ENCODE measurements at regions not wholly inside any gene's neighbourhood (a gene's known extent, or its start where the extent isn't known, plus 50 kb on each side); places are given as distances from the start of the nearest gene placed in this dataset.

DNA sequence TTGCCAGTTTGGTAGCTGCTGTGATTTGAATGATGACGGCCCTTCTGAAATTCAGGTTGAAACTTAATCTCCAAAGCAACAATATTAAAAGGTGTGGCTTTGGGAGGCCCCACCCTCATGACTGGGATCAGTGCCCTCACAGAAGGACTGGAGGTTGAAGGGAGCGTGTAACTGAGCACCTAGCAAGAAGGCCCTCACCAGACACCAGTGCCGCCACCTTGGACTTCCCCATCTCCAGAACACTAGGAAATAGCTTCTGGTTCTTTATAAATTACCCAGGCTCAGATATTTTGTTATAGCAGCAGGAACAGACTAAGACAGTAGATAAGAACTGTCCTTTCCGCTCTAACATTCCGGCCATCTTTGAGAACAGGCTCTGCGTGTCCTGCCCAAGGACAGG lies 243.1 kb downstream of the DLL1 start:
- TF ChIP-seq FOXP2 (optimal IDR thresholded peaks at IDR 0.05; ENCODE audit: borderline replicate concordance, extremely low read depth, extremely low read length, insufficient read depth) (no peak), TAF1 (IDR thresholded peaks at IDR 0.05; ENCODE audit: borderline replicate concordance, insufficient read depth, low read length) (no peak), SIN3A (IDR thresholded peaks at IDR 0.05; ENCODE audit: borderline replicate concordance, insufficient read depth, low read length) (no peak), REST (IDR thresholded peaks at IDR 0.05; ENCODE audit: insufficient read depth in 1 of 2, low read depth in 2 of 2, low read length in 2 of 2) (no peak), POLR2AphosphoS5 (IDR thresholded peaks at IDR 0.05; ENCODE audit: low read depth, low read length) (no peak)

GRCh38 chr6:170046791-170047626 lies 243.9 kb downstream of the DLL1 start:
- no peak for TF ChIP-seq POLR2AphosphoS5 (IDR thresholded peaks at IDR 0.05; ENCODE audit: low read depth, low read length)
- TF ChIP-seq SIN3A (IDR thresholded peaks at IDR 0.05; ENCODE audit: borderline replicate concordance, insufficient read depth, low read length) = no peak
- no peak for TF ChIP-seq TAF1 (IDR thresholded peaks at IDR 0.05; ENCODE audit: borderline replicate concordance, insufficient read depth, low read length)
- TF ChIP-seq REST (IDR thresholded peaks at IDR 0.05; ENCODE audit: insufficient read depth in 1 of 2, low read depth in 2 of 2, low read length in 2 of 2) = no peak
- TF ChIP-seq FOXP2 (optimal IDR thresholded peaks at IDR 0.05; ENCODE audit: borderline replicate concordance, extremely low read depth, extremely low read length, insufficient read depth) = no peak

DNA sequence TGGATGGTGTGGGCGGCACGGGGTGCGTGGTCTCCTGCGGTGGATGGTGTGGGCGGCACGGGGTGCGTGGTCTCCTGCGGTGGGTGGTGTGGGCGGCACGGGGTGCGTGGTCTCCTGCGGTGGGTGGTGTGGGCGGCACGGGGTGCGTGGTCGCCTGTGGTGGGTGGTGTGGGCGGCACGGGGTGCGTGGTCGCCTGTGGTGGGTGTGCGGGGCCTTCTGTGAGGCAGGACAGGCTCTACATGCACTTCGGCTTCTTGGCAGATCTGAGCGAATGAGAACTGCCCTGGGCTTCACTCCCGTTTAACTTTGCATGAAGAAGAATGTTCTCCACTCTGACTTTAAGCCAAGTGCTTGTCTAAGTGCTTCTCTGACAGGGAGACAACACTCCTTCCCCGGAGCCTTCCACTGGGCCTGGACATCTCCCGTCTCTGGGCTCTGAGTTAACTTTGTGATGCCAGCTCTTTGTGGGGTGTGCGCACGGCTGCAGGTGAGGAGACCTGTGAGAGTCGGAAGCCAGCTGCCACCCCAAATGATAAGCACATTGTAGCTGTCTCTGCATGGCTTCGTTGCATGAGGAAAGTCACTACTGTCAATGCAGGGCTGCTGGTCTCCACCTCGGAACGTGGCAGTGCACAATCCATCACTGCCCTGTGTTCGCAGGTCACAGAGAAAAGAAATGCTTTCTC lies 244.8 kb downstream of the DLL1 start:
- no peak for TF ChIP-seq SIN3A (IDR thresholded peaks at IDR 0.05; ENCODE audit: borderline replicate concordance, insufficient read depth, low read length)
- no peak for TF ChIP-seq FOXP2 (optimal IDR thresholded peaks at IDR 0.05; ENCODE audit: borderline replicate concordance, extremely low read depth, extremely low read length, insufficient read depth)
- TF ChIP-seq POLR2AphosphoS5 (IDR thresholded peaks at IDR 0.05; ENCODE audit: low read depth, low read length) = no peak
- no peak for TF ChIP-seq TAF1 (IDR thresholded peaks at IDR 0.05; ENCODE audit: borderline replicate concordance, insufficient read depth, low read length)
- TF ChIP-seq REST (IDR thresholded peaks at IDR 0.05; ENCODE audit: insufficient read depth in 1 of 2, low read depth in 2 of 2, low read length in 2 of 2) = no peak

- no peak for TF ChIP-seq FOXP2 (optimal IDR thresholded peaks at IDR 0.05; ENCODE audit: borderline replicate concordance, extremely low read depth, extremely low read length, insufficient read depth)
- no peak for TF ChIP-seq SIN3A (IDR thresholded peaks at IDR 0.05; ENCODE audit: borderline replicate concordance, insufficient read depth, low read length)
- no peak for TF ChIP-seq POLR2AphosphoS5 (IDR thresholded peaks at IDR 0.05; ENCODE audit: low read depth, low read length)
- no peak for TF ChIP-seq TAF1 (IDR thresholded peaks at IDR 0.05; ENCODE audit: borderline replicate concordance, insufficient read depth, low read length)
- TF ChIP-seq REST (IDR thresholded peaks at IDR 0.05; ENCODE audit: insufficient read depth in 1 of 2, low read depth in 2 of 2, low read length in 2 of 2) = no peak
Measured at GRCh38 chr6:170045563-170045960, 245.3 kb downstream of the DLL1 start.
